Coronary artery (tissue), 2 donors: ENCODE measurements at regions not wholly inside any gene's neighbourhood (a gene's known extent, or its start where the extent isn't known, plus 50 kb on each side); places are given as distances from the start of the nearest gene placed in this dataset.

ENCODE experiments used
- DNase-seq: peaks from one replicate; pipeline ENCODE4 v3.0.0-alpha.2; 2017; ENCODE audit warnings: low spot score
- H3K27ac ChIP-seq, 2 donors: fragments of 200-600 bp; sonication (generic); one replicate each; pipeline ENCODE4 v1.5.1; 2016 to 2019
- H3K4me3 ChIP-seq: fragments of 200-600 bp; sonication (generic); 2 replicates; pipeline ENCODE4 v1.5.1; 2016; ENCODE audit warnings: mild to moderate bottlenecking, moderate library complexity
- TF ChIP-seq, protein P1 (sequence below): fragments of 200-600 bp; sonication (generic); IDR thresholded peaks from one replicate; pipeline ENCODE4 v1.5.1; 2019; ENCODE audit warnings: antibody characterized with exemption

DNA sequence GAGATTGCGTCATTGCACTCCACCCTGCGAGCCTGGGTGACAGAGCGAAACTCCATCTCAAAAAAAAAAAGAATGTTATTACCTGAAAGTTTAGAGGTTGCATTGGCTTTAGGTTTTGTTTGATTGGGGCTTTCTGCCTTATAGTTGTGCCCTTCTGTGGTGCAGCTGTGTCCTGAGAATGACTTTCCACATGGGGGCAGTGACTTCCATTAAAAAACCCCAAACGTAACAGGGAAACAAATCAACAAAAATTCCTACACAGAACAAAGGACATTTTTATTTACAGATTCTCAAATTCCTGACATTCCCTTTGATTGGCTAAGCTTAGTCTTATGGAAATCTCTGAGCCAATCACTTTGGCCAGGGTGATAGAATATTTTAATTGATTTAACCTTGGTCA, 154.1 kb upstream of the GPR149 start:
- TF ChIP-seq, protein P1, sequence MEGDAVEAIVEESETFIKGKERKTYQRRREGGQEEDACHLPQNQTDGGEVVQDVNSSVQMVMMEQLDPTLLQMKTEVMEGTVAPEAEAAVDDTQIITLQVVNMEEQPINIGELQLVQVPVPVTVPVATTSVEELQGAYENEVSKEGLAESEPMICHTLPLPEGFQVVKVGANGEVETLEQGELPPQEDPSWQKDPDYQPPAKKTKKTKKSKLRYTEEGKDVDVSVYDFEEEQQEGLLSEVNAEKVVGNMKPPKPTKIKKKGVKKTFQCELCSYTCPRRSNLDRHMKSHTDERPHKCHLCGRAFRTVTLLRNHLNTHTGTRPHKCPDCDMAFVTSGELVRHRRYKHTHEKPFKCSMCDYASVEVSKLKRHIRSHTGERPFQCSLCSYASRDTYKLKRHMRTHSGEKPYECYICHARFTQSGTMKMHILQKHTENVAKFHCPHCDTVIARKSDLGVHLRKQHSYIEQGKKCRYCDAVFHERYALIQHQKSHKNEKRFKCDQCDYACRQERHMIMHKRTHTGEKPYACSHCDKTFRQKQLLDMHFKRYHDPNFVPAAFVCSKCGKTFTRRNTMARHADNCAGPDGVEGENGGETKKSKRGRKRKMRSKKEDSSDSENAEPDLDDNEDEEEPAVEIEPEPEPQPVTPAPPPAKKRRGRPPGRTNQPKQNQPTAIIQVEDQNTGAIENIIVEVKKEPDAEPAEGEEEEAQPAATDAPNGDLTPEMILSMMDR, result no peak
- no peak for DNase-seq
- Histone ChIP-seq H3K4me3 (no peak overlapping the region), H3K27ac (no peak overlapping the region)

DNA sequence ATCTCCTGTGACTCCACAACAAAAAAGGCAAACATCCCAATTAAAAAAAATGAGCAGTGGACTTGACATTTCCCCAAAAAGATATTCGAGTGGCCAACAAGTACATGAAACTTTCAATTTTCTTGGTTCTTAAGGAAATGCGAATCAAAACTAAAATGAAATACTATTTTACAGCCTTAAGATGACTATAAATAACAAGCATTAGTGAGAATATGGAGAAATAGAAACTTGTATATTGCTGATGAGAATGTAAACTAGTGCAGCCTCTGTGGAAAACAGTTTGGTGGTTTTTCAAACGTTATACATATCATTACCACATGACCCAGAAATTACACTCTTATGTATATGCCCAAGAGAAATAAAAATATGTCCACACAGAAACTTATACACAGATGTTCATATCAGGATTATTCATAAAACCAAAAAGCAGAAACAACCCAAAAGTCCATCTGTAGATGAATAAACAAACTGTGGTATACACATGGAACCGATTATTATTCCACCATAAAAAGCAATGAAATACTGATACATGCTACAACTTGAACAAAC, 153.2 kb upstream of the GPR149 start:
- TF ChIP-seq, protein P1, result no peak
- H3K27ac ChIP-seq, result no peak overlapping the region
- H3K4me3 ChIP-seq, result no peak overlapping the region
- no peak for DNase-seq

DNA sequence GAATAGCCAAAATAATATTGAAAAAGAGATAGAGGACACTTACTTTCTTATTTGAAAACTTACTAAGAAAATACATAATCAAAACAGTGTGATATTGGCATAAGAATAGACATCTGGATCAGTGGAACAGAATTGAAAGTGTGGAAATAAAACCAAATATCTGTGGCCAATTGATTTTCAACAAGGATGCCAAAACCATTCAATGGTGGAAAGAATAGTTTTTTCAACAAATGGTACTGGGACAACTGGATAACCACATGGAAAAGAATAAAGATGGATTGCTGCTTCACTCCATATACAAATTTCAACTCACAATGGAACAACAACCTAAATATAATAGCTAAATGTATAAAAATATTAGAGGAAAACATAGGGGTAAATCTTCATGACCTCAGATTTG, 152.5 kb upstream of the GPR149 start:
- TF ChIP-seq, protein P1, result no peak
- Histone ChIP-seq H3K4me3 (no peak overlapping the region), H3K27ac (no peak overlapping the region)
- DNase-seq, result no peak

DNA sequence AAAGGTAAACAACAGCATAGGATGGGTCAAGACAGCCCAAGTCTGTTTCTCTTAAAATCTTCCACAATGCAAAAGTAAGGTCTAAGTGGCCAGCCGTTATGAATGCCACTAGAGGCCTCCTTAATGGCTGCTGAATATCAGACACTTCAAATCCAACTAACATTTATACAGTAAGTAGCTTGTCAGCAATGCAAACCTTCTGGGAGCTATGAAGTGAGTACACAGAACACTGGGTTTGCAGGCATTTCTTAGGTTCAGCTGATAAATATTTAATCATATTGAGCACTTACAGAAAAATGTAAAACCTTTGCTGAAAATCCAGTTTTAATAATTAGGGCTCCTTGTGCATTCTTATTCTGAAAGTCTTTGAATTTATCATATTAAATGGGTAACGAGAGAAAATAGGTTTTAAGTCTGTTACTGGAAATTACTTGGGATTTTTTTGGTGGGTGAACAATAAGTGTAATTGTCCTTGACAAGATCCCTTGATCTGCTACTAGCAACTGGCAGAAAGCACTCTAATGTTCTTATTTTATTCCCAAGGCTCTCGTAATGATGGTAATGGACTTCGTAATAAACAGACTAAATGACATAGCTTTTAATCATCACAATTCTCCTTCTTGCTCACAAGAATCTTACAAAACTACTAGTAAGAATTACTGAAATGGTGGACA, 141.7 kb upstream of the GPR149 start:
- DNase-seq, result no peak
- Histone ChIP-seq H3K4me3 (no peak overlapping the region), H3K27ac (no peak overlapping the region)
- TF ChIP-seq, protein P1, result no peak

DNA sequence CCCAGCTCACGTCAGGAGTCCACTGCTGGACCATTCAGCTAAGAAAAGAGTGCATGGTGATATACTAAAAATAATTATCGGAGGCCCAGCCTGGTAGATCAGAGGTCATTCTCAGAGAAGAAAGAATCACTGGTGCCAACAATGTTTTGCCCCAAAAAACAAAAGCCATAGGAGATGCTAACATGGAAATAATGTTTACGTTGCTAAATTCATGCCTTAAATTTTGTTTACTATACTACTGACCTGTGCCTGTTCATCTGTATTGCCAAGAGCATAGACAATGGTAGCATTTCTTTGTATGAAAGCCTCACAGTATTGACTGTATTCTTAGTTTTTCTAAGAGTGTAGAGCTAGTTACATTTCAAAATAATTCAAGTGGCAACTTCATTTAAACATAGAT, 138.1 kb upstream of the GPR149 start:
- TF ChIP-seq, protein P1, result no peak
- Histone ChIP-seq H3K4me3 (no peak overlapping the region), H3K27ac (no peak overlapping the region)
- DNase-seq, result no peak

DNA sequence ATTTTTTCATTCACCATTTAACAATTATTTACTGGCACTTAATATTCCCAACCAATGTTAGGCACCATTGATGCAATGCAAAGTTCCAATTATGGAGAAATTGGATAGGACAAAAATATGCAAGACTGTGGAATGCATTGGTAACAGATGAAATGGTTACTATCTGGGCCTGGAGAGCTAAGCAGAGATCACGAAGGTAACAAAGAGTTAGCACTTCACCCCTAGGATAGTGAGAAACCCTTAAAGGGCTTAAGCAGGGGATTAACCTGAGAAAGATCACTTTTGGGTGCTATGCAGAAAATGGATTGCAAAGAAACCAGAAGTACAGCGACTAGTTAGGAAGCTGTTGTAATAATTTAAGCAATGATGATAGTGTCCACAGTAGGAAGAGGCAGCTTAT, 129.6 kb upstream of the GPR149 start:
- DNase-seq, result no peak
- Histone ChIP-seq H3K4me3 (no peak overlapping the region), H3K27ac (no peak overlapping the region)
- TF ChIP-seq, protein P1, result no peak

DNA sequence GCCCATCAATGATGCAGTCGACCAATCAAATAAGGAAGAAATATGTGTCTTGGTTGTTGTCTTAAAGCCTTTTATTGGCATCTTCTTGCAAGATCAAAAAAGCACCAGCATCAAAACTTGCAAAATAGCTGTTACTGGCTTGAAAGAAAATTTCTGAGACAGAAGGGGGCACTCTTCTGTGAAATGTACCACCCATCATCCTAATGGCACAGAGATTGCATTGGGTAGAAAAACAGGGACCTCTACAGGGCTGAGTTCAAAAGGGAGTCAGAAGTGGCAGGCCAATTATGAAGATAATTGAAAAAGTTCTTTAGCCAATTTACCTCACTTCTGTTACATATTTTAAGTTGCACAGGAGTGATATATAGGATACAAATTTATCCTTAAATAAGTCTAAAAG, 122.3 kb upstream of the GPR149 start:
- TF ChIP-seq, protein P1, result no peak
- Histone ChIP-seq H3K4me3 (no peak overlapping the region), H3K27ac (no peak overlapping the region)
- no peak for DNase-seq
